Pancreas (tissue), 10 donors: ENCODE measurements at regions not wholly inside any gene's neighbourhood (a gene's known extent, or its start where the extent isn't known, plus 50 kb on each side); places are given as distances from the start of the nearest gene placed in this dataset.

Experiments
- ATAC-seq, 4 donors: fragments of 200-7000 bp; cut with Tn5 transposase; one replicate each; pipeline versions ENCODE4 v1.8.0 to v1.9.1; 2020; ENCODE audit warnings: mild to moderate bottlenecking in 4 of 4, moderate library complexity in 4 of 4
- DNase-seq, 6 donors: peaks; one replicate each; pipeline ENCODE4 v3.0.0-alpha.2; 2020
- FAIRE-seq: peaks from 2 replicates; lab custom pipeline; 2012; peaks lifted over from hg19 to GRCh38; lab: Jason Lieb, UNC
- H3K27ac ChIP-seq, 4 donors: fragments of 200-600 bp; sonication (generic); 1 replicate in 3 of 4; 2 replicates in 1 of 4; pipeline versions ENCODE4 v1.5.0 to v1.8.0; 2020
- H3K27me3 ChIP-seq, 4 donors: fragments of 200-600 bp; one replicate each; pipeline ENCODE4 v1.8.0; 2021
- H3K36me3 ChIP-seq, 3 donors: fragments of 200-600 bp; sonication (generic) in 1 of 3; one replicate each; pipeline versions ENCODE4 v1.5.0 to v1.8.0; 2020 to 2021
- H3K4me1 ChIP-seq, 3 donors: fragments of 200-600 bp; one replicate each; pipeline ENCODE4 v1.8.0; 2021
- H3K4me3 ChIP-seq, 4 donors: fragments of 200-600 bp; sonication (generic) in 2 of 4; one replicate each; pipeline versions ENCODE4 v1.5.0 to v1.8.0; 2020 to 2021
- H3K9me3 ChIP-seq, 4 donors: fragments of 200-600 bp; one replicate each; pipeline ENCODE4 v1.8.0; 2021
- WGBS, 2 donors: extraction: QIAGEN DNeasy Blood & Tissue Kit; methylation state at CpG; one replicate each; pipeline ENCODE4 v1.1.7; 2013; 5-methylcytosine and 5-hydroxymethylcytosine counted together
- intact Hi-C, 3 donors: fragments of 100-400 bp; cut with DNase I; formaldehyde crosslinking; loops; one replicate each; pipeline versions ENCODE4 v1.11.1 to v1.14.2; 2022
- TF ChIP-seq, protein P1 (sequence below), 4 donors: fragments of 200-600 bp; sonication (generic) in 3 of 4; IDR thresholded peaks; one replicate each; pipeline versions ENCODE4 v1.5.0 to v1.8.0; 2021; ENCODE audit warnings: antibody characterized with exemption in 4 of 4
- donor health status: healthy with polysubstance abuse.
- donor health status: DM: no; HTN: no; CAD: no; lungs with moderate emphysema.
- donor health status: DM: no; HTN: no; CAD: no.
- donor health status: control.
- donor health status: control.
- donor health status: Bipolar disorder and iron deficiency.
- donor health status: DM: yes; HTN: yes; CAD: no.
- donor health status: DM: no; HTN: no; CAD: no.
- donor health status: DM: no; HTN: no; CAD: no.
- donor health status: DM: yes; HTN: yes; CAD: no.

DNA sequence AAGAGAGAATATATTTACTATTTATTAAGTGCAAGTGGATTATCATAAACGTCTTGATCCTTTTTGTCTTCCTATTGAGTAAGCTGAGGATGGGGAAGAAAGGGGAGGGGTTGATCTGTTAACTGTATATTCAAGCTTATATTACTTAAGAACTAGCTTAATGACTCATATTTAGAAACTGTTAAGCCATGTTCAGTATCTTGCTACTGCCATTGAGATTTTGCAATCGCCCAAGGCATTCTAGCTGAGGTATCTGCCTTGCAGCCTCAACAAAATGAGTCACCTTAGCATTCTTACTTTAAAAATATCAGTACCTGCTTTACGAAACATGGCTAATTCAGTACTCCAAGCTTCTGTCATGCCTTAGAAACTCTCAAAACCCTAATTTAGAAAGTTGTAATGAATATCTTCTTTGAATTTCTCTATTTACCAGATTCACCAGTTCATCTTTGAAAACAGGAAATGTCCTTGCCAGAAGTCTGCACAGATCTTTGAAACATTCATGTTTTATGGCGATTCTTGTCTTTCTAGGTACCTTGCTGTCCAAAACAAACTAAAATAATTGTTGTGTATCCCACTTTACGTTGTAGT lies 76.1 kb downstream of the ALG10B start:
- Histone ChIP-seq H3K4me1 (no peaks in the 10 kb centered on the region), H3K27me3 (no peaks in the 10 kb centered on the region), H3K36me3 (no peaks in the 10 kb centered on the region), H3K9me3 (no peaks in the 10 kb centered on the region), H3K4me3 (no peak overlapping the region), H3K27ac (no peak overlapping the region)
- TF ChIP-seq, protein P1, sequence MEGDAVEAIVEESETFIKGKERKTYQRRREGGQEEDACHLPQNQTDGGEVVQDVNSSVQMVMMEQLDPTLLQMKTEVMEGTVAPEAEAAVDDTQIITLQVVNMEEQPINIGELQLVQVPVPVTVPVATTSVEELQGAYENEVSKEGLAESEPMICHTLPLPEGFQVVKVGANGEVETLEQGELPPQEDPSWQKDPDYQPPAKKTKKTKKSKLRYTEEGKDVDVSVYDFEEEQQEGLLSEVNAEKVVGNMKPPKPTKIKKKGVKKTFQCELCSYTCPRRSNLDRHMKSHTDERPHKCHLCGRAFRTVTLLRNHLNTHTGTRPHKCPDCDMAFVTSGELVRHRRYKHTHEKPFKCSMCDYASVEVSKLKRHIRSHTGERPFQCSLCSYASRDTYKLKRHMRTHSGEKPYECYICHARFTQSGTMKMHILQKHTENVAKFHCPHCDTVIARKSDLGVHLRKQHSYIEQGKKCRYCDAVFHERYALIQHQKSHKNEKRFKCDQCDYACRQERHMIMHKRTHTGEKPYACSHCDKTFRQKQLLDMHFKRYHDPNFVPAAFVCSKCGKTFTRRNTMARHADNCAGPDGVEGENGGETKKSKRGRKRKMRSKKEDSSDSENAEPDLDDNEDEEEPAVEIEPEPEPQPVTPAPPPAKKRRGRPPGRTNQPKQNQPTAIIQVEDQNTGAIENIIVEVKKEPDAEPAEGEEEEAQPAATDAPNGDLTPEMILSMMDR (IDR thresholded peaks at IDR 0.05), result no peak
- no peak for DNase-seq
- no peak for FAIRE-seq
- intact Hi-C loops, result no loop called here
- no peak for ATAC-seq
- 32 to 48% methylated on average over 5 of the region's 5 CpGs for WGBS, 2 donors

GRCh38 chr12:38399711-38400206 lies 83.2 kb downstream of the ALG10B start:
- intact Hi-C loops, result no loop called here
- ATAC-seq (no peak), FAIRE-seq (no peak), DNase-seq (no peak)
- no peaks in the 10 kb centered on the region for H3K9me3 ChIP-seq
- no peak overlapping the region for H3K27ac ChIP-seq
- H3K27me3 ChIP-seq, result no peaks in the 10 kb centered on the region
- TF ChIP-seq, protein P1 (IDR thresholded peaks at IDR 0.05), result no peak
- WGBS, 2 donors, result 38 to 50% methylated on average over 2 of the region's 2 CpGs
- H3K4me3 ChIP-seq, result no peak overlapping the region
- no peaks in the 10 kb centered on the region for H3K36me3 ChIP-seq
- H3K4me1 ChIP-seq, result no peaks in the 10 kb centered on the region

GRCh38 chr12:38402811-38403210 lies 86.2 kb downstream of the ALG10B start:
- TF ChIP-seq, protein P1 (IDR thresholded peaks at IDR 0.05), result no peak
- intact Hi-C loops, result no loop called here
- Histone ChIP-seq H3K9me3 (no peaks in the 10 kb centered on the region), H3K36me3 (no peaks in the 10 kb centered on the region), H3K27ac (no peak overlapping the region), H3K4me3 (no peak overlapping the region), H3K4me1 (no peaks in the 10 kb centered on the region), H3K27me3 (no peaks in the 10 kb centered on the region)
- DNase-seq (no peak), ATAC-seq (no peak), FAIRE-seq (no peak)

DNA sequence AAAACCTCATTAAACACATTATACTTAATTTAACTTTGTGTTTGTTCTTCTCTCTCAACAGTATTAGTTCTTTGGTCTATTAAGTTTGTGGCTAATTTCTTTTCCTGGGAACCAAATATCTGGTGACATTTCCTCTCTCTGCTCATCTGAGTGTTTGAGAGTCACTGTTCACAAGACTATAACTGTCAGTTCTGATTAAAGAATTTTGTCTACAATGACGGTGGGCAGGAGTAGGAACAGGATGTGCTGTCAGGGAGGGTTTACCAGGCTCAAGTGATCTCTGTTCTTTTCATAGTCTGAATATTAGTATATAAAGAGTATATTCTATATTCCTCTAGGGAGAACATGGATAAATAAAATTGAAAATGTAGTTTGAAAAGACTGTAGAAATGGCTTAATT lies 92.9 kb downstream of the ALG10B start:
- H3K36me3 ChIP-seq, result no peaks in the 10 kb centered on the region
- H3K4me1 ChIP-seq, result no peaks in the 10 kb centered on the region
- ATAC-seq (no peak), FAIRE-seq (no peak), DNase-seq (no peak)
- H3K9me3 ChIP-seq, result no peaks in the 10 kb centered on the region
- H3K4me3 ChIP-seq, result no peak overlapping the region
- TF ChIP-seq, protein P1 (IDR thresholded peaks at IDR 0.05), result no peak
- H3K27me3 ChIP-seq, result no peaks in the 10 kb centered on the region
- WGBS, 2 donors, result 30 to 35% methylated on average over 1 of the region's 1 CpG
- intact Hi-C loops, result no loop called here
- no peak overlapping the region for H3K27ac ChIP-seq

- FAIRE-seq (no peak), DNase-seq (no peak), ATAC-seq (no peak)
- 52 to 73% methylated on average over 2 of the region's 2 CpGs for WGBS, 2 donors
- no peak overlapping the region for H3K27ac ChIP-seq
- TF ChIP-seq, protein P1 (IDR thresholded peaks at IDR 0.05), result no peak
- H3K36me3 ChIP-seq, result no peaks in the 10 kb centered on the region
- no peak overlapping the region for H3K4me3 ChIP-seq
- H3K27me3 ChIP-seq, result no peaks in the 10 kb centered on the region
- no peaks in the 10 kb centered on the region for H3K9me3 ChIP-seq
- H3K4me1 ChIP-seq, result no peaks in the 10 kb centered on the region
- intact Hi-C loops, result no loop called here
Observed at GRCh38 chr12:38411426-38411825, 94.9 kb downstream of the ALG10B start.
